ENCODE measurements at regions not wholly inside any gene's neighbourhood (a gene's known extent, or its start where the extent isn't known, plus 50 kb on each side); places are given as distances from the start of the nearest gene placed in this dataset.
"Not testable (repeated sequence)": the region's sequence is repeated elsewhere in the genome, so short reads cannot be mapped to it uniquely, and the experiment has no call there.

DNA sequence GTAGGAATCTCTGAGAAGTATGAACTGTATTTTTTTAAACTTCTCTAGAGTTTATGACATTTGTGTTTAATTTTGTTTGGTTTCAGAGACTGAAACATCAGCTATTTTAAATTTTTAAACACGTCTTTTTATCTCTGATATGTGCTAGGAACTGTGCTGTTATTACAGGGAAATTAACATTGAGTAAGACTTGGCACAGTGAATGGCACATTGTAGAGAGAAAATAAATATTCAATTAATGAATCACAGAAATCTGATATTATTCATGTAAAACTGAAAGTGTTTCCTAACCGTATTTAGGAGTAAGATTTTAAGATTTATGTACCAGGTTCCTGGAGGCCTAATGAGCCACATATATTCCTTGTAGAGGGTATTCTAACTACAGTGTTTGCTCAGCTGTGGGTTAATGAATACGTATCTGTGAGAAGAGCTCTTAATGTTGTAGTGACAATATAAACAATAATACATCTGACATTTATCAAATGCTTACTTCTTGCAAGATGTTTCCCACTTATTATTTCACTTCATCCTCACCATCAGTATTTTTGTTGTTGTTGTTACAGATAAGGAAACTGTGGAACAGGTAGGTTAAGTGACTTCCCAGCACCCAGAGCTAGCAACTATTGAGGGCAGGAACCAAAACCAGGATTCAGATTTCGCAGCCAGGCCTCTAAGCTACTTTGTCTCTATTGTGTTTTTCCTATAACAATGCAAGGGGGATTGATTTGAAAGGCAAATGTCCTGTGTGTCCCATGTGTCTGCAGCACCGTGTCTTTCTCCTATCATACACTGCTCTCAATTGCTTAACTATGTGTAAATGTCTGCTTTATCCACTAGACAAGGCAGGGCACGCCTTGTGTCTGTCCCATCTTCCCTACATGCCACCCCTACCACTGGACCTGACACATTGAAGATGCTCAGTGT is 121.1 kb upstream of the FAM9C start:
- no peak overlapping the region for H3K4me3 ChIP-seq (ENCODE audit: low read depth, low read length)
- DNase-seq (ENCODE audit: low read depth) = no peak
- TF ChIP-seq, protein P1, sequence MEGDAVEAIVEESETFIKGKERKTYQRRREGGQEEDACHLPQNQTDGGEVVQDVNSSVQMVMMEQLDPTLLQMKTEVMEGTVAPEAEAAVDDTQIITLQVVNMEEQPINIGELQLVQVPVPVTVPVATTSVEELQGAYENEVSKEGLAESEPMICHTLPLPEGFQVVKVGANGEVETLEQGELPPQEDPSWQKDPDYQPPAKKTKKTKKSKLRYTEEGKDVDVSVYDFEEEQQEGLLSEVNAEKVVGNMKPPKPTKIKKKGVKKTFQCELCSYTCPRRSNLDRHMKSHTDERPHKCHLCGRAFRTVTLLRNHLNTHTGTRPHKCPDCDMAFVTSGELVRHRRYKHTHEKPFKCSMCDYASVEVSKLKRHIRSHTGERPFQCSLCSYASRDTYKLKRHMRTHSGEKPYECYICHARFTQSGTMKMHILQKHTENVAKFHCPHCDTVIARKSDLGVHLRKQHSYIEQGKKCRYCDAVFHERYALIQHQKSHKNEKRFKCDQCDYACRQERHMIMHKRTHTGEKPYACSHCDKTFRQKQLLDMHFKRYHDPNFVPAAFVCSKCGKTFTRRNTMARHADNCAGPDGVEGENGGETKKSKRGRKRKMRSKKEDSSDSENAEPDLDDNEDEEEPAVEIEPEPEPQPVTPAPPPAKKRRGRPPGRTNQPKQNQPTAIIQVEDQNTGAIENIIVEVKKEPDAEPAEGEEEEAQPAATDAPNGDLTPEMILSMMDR (IDR thresholded peaks at IDR 0.05; ENCODE audit: insufficient read depth, low read depth, low read length) = no peak

DNA sequence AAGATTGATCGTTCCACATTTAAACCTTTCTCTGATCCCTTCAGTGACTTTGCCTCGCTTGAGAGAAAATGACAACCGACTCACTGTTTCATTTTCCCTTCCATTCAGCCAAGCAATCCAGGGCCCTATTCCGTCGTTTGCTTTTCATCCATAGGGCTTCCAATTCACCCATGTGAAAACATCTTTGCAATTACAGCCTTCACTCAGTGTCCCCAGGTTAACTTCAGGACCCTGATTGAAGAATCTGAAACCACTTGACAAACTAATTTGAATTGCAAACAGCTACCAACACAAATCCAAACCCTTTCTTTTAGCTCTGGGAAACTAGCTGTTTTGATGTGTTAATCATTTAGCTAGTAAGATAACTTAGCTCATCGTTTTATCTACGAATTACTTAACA is 120.2 kb upstream of the FAM9C start:
- no peak overlapping the region for H3K4me3 ChIP-seq (ENCODE audit: low read depth, low read length)
- DNase-seq (ENCODE audit: low read depth) = no peak
- TF ChIP-seq, protein P1 (IDR thresholded peaks at IDR 0.05; ENCODE audit: insufficient read depth, low read depth, low read length) = no peak

DNA sequence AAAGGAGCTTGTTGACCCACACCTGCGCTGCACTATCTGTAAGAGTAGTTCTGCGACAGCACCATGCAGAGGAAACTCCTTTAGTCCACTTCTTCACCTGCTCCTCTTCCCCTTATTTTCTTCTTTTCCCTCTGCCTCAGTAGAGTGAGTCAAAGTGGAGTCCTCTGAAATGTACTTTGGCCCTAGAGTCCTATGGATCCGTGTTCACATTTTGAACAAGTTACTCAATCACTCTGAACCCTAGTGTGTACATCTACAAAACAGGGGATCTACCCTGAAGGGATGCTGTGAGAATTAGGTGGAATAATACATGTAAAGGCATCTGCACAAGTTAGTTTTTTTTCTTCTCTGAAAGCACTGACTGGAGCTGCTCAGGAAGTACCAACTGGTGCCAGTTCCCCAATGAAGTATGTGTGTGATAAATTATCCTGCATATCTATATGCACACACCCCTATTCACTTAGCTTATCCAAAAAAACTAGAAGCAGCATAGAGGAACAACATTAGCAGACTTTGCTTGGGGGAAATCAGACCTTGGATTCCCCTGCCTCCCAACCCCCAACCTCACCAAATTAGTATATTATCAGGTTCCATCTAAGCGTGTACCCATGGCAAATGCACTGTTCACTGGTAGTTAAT is 118.5 kb upstream of the FAM9C start:
- no peak overlapping the region for H3K4me3 ChIP-seq (ENCODE audit: low read depth, low read length)
- TF ChIP-seq, protein P1 (IDR thresholded peaks at IDR 0.05; ENCODE audit: insufficient read depth, low read depth, low read length) = no peak
- DNase-seq (ENCODE audit: low read depth) = no peak

DNA sequence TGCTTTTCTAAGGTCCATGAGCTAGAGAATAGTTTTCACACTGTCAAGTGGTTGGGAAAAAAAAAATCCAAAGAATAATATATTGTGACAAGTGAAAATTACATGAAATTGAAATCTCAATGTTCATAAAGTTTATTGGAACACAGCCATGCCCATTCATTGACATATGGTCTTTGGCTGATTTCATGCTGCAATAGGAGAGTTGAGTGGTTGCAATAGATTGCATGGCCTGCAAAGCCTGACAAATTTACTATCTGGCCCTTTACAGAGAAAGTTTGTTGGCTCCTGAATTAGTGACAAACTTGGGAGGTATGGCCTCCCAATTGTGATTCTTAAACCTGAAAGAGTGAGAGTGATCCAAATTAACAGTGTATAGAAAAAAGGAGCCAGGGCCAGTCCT is 115.5 kb upstream of the FAM9C start:
- H3K4me3 ChIP-seq (ENCODE audit: low read depth, low read length) = no peak overlapping the region
- DNase-seq (ENCODE audit: low read depth) = no peak
- TF ChIP-seq, protein P1 (IDR thresholded peaks at IDR 0.05; ENCODE audit: insufficient read depth, low read depth, low read length) = no peak

DNA sequence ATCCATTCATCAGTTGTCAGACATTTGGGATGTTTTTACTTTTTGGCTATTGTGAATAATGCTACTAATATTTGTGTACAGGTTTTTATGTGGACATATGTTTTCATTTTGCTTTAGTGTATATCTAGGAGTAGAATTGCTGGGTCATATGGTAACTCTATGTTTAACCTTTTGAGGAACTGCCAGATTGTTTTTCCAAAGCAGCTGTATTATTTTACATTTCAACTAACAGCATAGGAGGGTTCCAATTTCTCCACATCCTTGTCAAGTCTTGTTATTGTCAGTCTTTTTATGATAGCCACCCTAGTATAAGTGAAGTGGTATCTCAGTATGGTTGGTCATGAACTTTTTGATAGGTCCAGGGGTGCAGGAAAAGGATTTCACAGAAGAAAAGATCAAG is 114.5 kb upstream of the FAM9C start:
- no peak overlapping the region for H3K4me3 ChIP-seq (ENCODE audit: low read depth, low read length)
- no peak for DNase-seq (ENCODE audit: low read depth)
- TF ChIP-seq, protein P1 (IDR thresholded peaks at IDR 0.05; ENCODE audit: insufficient read depth, low read depth, low read length) = no peak

DNA sequence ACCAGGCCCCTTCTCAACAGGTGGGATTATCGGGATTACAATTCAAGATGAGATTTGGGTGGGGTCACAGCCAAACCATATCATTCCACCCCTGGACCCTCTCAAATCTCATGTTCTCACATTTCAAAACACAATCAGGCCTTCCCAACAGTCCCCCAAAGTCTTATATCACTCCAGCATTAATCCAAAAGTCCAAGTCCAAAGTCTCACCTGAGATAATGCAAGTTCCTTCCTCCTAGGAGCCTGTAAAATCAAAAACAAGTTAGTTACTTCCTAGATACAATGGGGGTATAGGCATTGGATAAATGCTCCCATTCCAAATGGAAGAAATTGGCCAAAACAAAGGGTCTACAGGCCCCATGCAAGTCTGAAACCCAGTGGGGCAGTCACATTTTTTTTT is 111.1 kb upstream of the FAM9C start:
- not testable (repeated sequence) for DNase-seq (ENCODE audit: low read depth); H3K4me3 ChIP-seq (ENCODE audit: low read depth, low read length)

DNA sequence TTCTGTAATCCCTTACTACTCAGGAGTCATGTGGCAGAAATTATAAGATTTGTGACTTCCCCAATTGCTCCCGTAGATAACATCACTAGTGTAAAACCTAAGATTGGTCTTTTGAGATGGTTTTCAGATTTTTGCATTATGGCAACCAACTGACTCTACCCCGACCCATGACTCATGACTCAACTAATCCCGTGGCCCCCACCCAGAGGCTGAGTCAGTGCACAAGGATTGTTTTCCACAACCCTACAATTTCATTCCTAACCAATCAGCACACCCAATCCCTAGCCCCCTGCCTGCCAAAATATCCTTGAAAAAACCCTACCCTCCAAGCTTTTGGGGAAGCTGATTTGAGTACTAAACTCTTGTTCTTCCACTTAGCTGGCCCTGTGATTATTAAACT is 109.4 kb upstream of the FAM9C start:
- H3K4me3 ChIP-seq (ENCODE audit: low read depth, low read length) = no peak overlapping the region
- TF ChIP-seq, protein P1 (IDR thresholded peaks at IDR 0.05; ENCODE audit: insufficient read depth, low read depth, low read length) = no peak
- DNase-seq (ENCODE audit: low read depth) = no peak
